AG09319 (cell line): ENCODE measurements at regions not wholly inside any gene's neighbourhood (a gene's known extent, or its start where the extent isn't known, plus 50 kb on each side); places are given as distances from the start of the nearest gene placed in this dataset.
"Not testable (repeated sequence)": the region's sequence is repeated elsewhere in the genome, so short reads cannot be mapped to it uniquely, and the experiment has no call there.

Experiments
- DNase-seq: peaks from one replicate; pipeline ENCODE4 v3.0.0-alpha.2; 2010; ENCODE audit warnings: low read depth; ENCODE audit errors: extremely low read depth
- CTCF ChIP-seq: IDR thresholded peaks from 2 replicates; pipeline ENCODE4 v1.5.1; 2011; ENCODE audit warnings: low read depth, mild to moderate bottlenecking, inconsistent platforms, low read length, moderate library complexity

- no peak for DNase-seq
- no peak for TF ChIP-seq CTCF
Observed at GRCh38 chr6:19713984-19714383, 123.2 kb upstream of the ID4 start.

- TF ChIP-seq CTCF: no peak
- no peak for DNase-seq
Observed at GRCh38 chr6:19714434-19715166, 122.6 kb upstream of the ID4 start.

- no peak for DNase-seq
- TF ChIP-seq CTCF: no peak
Observed at GRCh38 chr6:19715167-19715551, 122.0 kb upstream of the ID4 start.

- DNase-seq: peak; percentile 19
Observed at GRCh38 chr6:19719691-19720128, 117.5 kb upstream of the ID4 start.

GRCh38 chr6:19721766-19722377 is 115.3 kb upstream of the ID4 start:
- no peak for DNase-seq
- no peak for TF ChIP-seq CTCF

More at GRCh38 chr6:19719691-19720128, 117.5 kb upstream of the ID4 start:
- TF ChIP-seq CTCF: no peak

GRCh38 chr6:19722999-19723398 is 114.2 kb upstream of the ID4 start:
- no peak for DNase-seq
- TF ChIP-seq CTCF: no peak

GRCh38 chr6:19723545-19723944 is 113.6 kb upstream of the ID4 start:
- no peak for TF ChIP-seq CTCF
- DNase-seq: peak; percentile 49

GRCh38 chr6:19725436-19725835 is 111.7 kb upstream of the ID4 start:
- DNase-seq: not testable (repeated sequence)
